GM12878 (cell line): ENCODE measurements at regions not wholly inside any gene's neighbourhood (a gene's known extent, or its start where the extent isn't known, plus 50 kb on each side); places are given as distances from the start of the nearest gene placed in this dataset.

Experiments
- ATAC-seq: fragments of 200-7000 bp; cut with Tn5 transposase; 3 replicates; pipeline ENCODE4 v1.9.1; 2020; ENCODE audit warnings: mild to moderate bottlenecking, moderate library complexity
- BruUV-seq: library from RNA; stranded (reverse); fragments of 400-500 nt; replicated peaks from 2 replicates; lab custom pipeline; 2021; lab: Mats Ljungman, UMichigan
- CTCF ChIA-PET: fragments of 300-600 bp; sonication (Branson Sonifier 250); formaldehyde crosslinking; extraction: SDS; loops from one replicate; lab custom pipeline; 2021; ENCODE audit warnings: inconsistent platforms; lab: Yijun Ruan, JAX
- POLR2A ChIA-PET: fragments of 350-600 bp; formaldehyde crosslinking; extraction: SDS; loops from one replicate; lab custom pipeline; 2021; ENCODE audit warnings: inconsistent platforms; lab: Charles Lee
- RAD21 ChIA-PET: fragments of 300-600 bp; sonication (Branson Sonifier 250); formaldehyde crosslinking; loops from one replicate; lab custom pipeline; 2023; ENCODE audit warnings: antibody characterized with exemption; ENCODE audit not compliant: unreplicated experiment; lab: Charles Lee
- SMC1A ChIA-PET: fragments of 300-600 bp; sonication (Branson Sonifier 250); formaldehyde crosslinking; loops from one replicate; lab custom pipeline; 2023; ENCODE audit not compliant: unreplicated experiment, uncharacterized antibody; lab: Charles Lee
- DNase-seq: peaks from one replicate; pipeline ENCODE4 v3.0.0-alpha.2; 2011; ENCODE audit warnings: low read depth, low spot score
- FAIRE-seq: peaks from 3 replicates; lab custom pipeline; 2011; peaks lifted over from hg19 to GRCh38; lab: Jason Lieb, UNC
- H2AFZ ChIP-seq: 2 replicates; pipeline ENCODE4 v1.6.0; 2011; ENCODE audit warnings: low read depth, low read length, control low read depth; ENCODE audit not compliant: control insufficient read depth
- H3K27ac ChIP-seq: 2 replicates; pipeline ENCODE4 v1.5.1; 2011; ENCODE audit warnings: control low read depth; ENCODE audit not compliant: control insufficient read depth, insufficient read depth
- H3K27me3 ChIP-seq, 2 experiments: replicated peaks in 1 of 2; 2 replicates each; pipeline versions ENCODE4 v1.6.0 to v1.6.1; 2011; ENCODE audit warnings: low read length in 1 of 2; ENCODE audit not compliant: control insufficient read depth in 2 of 2, insufficient read depth in 2 of 2
- H3K36me3 ChIP-seq, 2 experiments: 2 replicates each; pipeline ENCODE4 v1.5.1; 2011; ENCODE audit warnings: low read length in 1 of 2; ENCODE audit not compliant: control insufficient read depth in 2 of 2, insufficient read depth in 2 of 2
- H3K4me1 ChIP-seq: 2 replicates; pipeline ENCODE4 v1.6.1; 2011; ENCODE audit warnings: mild to moderate bottlenecking, low read length, moderate library complexity, mixed read lengths; ENCODE audit not compliant: control insufficient read depth, insufficient read depth
- H3K4me2 ChIP-seq: 2 replicates; pipeline ENCODE4 v1.6.0; 2011; ENCODE audit warnings: control low read depth; ENCODE audit not compliant: control insufficient read depth, insufficient read depth
- H3K4me3 ChIP-seq: fragments of 200-600 bp; sonication (generic); 2 replicates; pipeline ENCODE4 v1.5.1; 2016
- H3K79me2 ChIP-seq: 2 replicates; pipeline ENCODE4 v1.6.0; 2011; ENCODE audit warnings: low read length; ENCODE audit not compliant: control insufficient read depth, insufficient read depth
- H3K9ac ChIP-seq: 2 replicates; pipeline ENCODE4 v1.8.0; 2011; ENCODE audit warnings: low read length, control low read depth, mixed read lengths; ENCODE audit not compliant: control insufficient read depth, insufficient read depth
- H3K9me3 ChIP-seq: replicated peaks from 3 replicates; pipeline ENCODE4 v1.5.1; 2011; ENCODE audit warnings: mild to moderate bottlenecking, low read length; ENCODE audit not compliant: control insufficient read depth, insufficient read depth
- H4K20me1 ChIP-seq: 2 replicates; pipeline ENCODE4 v1.6.0; 2011; ENCODE audit not compliant: control insufficient read depth, insufficient read depth
- NFYA ChIP-seq: IDR thresholded peaks from 2 replicates; pipeline ENCODE4 v1.6.1; 2011; ENCODE audit warnings: low read depth, mild to moderate bottlenecking, low read length, improper control_type of control experiment, borderline replicate concordance
- SREBF2 ChIP-seq: IDR thresholded peaks from 2 replicates; pipeline ENCODE4 v1.6.1; 2012; ENCODE audit warnings: mild to moderate bottlenecking, low read length
- ZNF384 ChIP-seq: IDR thresholded peaks from 2 replicates; pipeline ENCODE4 v1.6.1; 2012; ENCODE audit warnings: low read depth, mild to moderate bottlenecking, low read length, improper control_type of control experiment, borderline replicate concordance
- WGBS: methylation state at CpG from one replicate; pipeline ENCODE4 v1.1.6; 2016; ENCODE audit warnings: low lambda C conversion rate; ENCODE audit not compliant: insufficient replicate concordance, insufficient coverage; ENCODE audit errors: missing lambda C conversion rate; 5-methylcytosine and 5-hydroxymethylcytosine counted together
- in situ Hi-C: fragments of 300-500 bp; cut with MboI; formaldehyde crosslinking; loops from 9 replicates; pipeline ENCODE4 v1.14.3; 2018; ENCODE audit warnings: mixed read lengths
- intact Hi-C: fragments of 100-400 bp; cut with micrococcal nuclease; formaldehyde crosslinking; loops from one replicate; pipeline ENCODE4 v1.14.2; 2022; ENCODE audit not compliant: unreplicated experiment
- TF ChIP-seq, protein P1 (sequence below): fragments of 450-650 bp; IDR thresholded peaks from 2 replicates; pipeline ENCODE4 v1.6.1; 2017; ENCODE audit warnings: mild to moderate bottlenecking, moderate library complexity
- TF ChIP-seq, protein P2 (sequence below): IDR thresholded peaks from 2 replicates; pipeline ENCODE4 v1.6.1; 2011; ENCODE audit warnings: low read depth, low read length, improper control_type of control experiment, borderline replicate concordance

DNA sequence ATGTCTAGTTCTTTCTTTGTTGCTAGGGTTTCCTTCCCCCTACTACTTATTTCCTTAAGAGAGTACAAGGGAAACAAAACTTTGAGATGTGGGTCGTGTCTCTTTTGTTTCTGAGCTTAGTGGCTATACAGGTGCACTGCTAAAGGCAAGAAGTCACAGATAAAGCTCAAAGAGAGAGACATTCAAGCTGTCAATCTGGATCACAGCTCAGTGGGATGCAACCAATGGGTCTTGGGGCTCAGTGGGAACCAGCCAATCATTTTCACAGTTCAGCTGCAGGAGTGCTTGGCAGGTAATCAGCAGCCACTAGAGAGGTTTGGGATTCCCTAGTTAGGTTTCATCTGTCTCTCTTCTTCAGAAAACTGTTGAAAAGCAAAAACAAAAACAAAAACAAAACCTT is 135.4 kb upstream of the SGCD start:
- Histone ChIP-seq H3K27me3 (no peaks in the 10 kb centered on the region), H3K4me2 (no peak overlapping the region), H2AFZ (no peak overlapping the region), H3K9ac (no peak overlapping the region), H3K4me3 (no peak overlapping the region), H3K4me1 (no peaks in the 10 kb centered on the region), H3K36me3 (no peaks in the 10 kb centered on the region), H3K27ac (no peak overlapping the region), H3K9me3 (no peaks in the 10 kb centered on the region), H3K79me2 (no peaks in the 10 kb centered on the region), H4K20me1 (no peaks in the 10 kb centered on the region)
- POLR2A ChIA-PET = no interaction called here
- ATAC-seq (no peak), FAIRE-seq (no peak), DNase-seq (no peak)
- CTCF ChIA-PET = interaction anchor here (0.8 kb wide), 1 partner anchor 13 kb away, joined by 3 read pairs; no protein-coding TSS in a partner anchor
- TF ChIP-seq, protein P1, sequence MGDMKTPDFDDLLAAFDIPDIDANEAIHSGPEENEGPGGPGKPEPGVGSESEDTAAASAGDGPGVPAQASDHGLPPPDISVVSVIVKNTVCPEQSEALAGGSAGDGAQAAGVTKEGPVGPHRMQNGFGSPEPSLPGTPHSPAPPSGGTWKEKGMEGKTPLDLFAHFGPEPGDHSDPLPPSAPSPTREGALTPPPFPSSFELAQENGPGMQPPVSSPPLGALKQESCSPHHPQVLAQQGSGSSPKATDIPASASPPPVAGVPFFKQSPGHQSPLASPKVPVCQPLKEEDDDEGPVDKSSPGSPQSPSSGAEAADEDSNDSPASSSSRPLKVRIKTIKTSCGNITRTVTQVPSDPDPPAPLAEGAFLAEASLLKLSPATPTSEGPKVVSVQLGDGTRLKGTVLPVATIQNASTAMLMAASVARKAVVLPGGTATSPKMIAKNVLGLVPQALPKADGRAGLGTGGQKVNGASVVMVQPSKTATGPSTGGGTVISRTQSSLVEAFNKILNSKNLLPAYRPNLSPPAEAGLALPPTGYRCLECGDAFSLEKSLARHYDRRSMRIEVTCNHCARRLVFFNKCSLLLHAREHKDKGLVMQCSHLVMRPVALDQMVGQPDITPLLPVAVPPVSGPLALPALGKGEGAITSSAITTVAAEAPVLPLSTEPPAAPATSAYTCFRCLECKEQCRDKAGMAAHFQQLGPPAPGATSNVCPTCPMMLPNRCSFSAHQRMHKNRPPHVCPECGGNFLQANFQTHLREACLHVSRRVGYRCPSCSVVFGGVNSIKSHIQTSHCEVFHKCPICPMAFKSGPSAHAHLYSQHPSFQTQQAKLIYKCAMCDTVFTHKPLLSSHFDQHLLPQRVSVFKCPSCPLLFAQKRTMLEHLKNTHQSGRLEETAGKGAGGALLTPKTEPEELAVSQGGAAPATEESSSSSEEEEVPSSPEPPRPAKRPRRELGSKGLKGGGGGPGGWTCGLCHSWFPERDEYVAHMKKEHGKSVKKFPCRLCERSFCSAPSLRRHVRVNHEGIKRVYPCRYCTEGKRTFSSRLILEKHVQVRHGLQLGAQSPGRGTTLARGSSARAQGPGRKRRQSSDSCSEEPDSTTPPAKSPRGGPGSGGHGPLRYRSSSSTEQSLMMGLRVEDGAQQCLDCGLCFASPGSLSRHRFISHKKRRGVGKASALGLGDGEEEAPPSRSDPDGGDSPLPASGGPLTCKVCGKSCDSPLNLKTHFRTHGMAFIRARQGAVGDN = no peak
- TF ChIP-seq NFYA (no peak), SREBF2 (no peak), ZNF384 (no peak)
- TF ChIP-seq, protein P2, sequence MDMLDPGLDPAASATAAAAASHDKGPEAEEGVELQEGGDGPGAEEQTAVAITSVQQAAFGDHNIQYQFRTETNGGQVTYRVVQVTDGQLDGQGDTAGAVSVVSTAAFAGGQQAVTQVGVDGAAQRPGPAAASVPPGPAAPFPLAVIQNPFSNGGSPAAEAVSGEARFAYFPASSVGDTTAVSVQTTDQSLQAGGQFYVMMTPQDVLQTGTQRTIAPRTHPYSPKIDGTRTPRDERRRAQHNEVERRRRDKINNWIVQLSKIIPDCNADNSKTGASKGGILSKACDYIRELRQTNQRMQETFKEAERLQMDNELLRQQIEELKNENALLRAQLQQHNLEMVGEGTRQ = no peak
- intact Hi-C loops = no loop called here
- RAD21 ChIA-PET = no interaction called here
- SMC1A ChIA-PET = no interaction called here
- in situ Hi-C loops = no loop called here
- no TSS peak for BruUV-seq
- WGBS = 5% methylated on average over 1 of the region's 1 CpG
